Upper lobe of left lung (tissue), 6 donors: ENCODE measurements at regions not wholly inside any gene's neighbourhood (a gene's known extent, or its start where the extent isn't known, plus 50 kb on each side); places are given as distances from the start of the nearest gene placed in this dataset.
A peak's percentile ranks its signal among the peaks of the same experiment; 100 is the strongest.

Source experiments
- ATAC-seq, 2 donors: fragments of 200-7000 bp; cut with Tn5 transposase; one replicate each; pipeline ENCODE4 v1.9.1; 2022; ENCODE audit warnings: mild to moderate bottlenecking in 2 of 2, moderate library complexity in 2 of 2; ENCODE audit not compliant: low FRiP score in 2 of 2
- DNase-seq, 2 donors: peaks; one replicate each; pipeline ENCODE4 v3.0.0-alpha.2; 2019 to 2020
- H3K27ac ChIP-seq, 4 donors: fragments of 200-600 bp; sonication (generic); one replicate each; pipeline ENCODE4 v1.5.1; 2016 to 2019
- H3K27me3 ChIP-seq, 4 donors: fragments of 200-600 bp; sonication (generic); one replicate each; pipeline ENCODE4 v1.5.1; 2017 to 2019
- H3K36me3 ChIP-seq, 4 donors: fragments of 200-600 bp; sonication (generic); one replicate each; pipeline ENCODE4 v1.5.1; 2016 to 2019
- H3K4me1 ChIP-seq, 4 donors: fragments of 200-600 bp; sonication (generic); one replicate each; pipeline ENCODE4 v1.5.1; 2018 to 2019
- H3K4me3 ChIP-seq, 4 donors: fragments of 200-600 bp; sonication (generic); one replicate each; pipeline ENCODE4 v1.5.1; 2017 to 2019; ENCODE audit warnings: mild to moderate bottlenecking in 2 of 4, moderate library complexity in 1 of 4
- H3K9me3 ChIP-seq, 4 donors: fragments of 200-600 bp; sonication (generic); one replicate each; pipeline ENCODE4 v1.5.1; 2018 to 2019
- CTCF ChIP-seq, 6 experiments: fragments of 450-650 bp in 4 of 6; fragments of 200-600 bp in 2 of 6; sonication (generic) in 2 of 6; IDR thresholded peaks; one replicate each; pipeline ENCODE4 v1.5.1; 2016 to 2019; ENCODE audit warnings: antibody characterized with exemption in 6 of 6
- EP300 ChIP-seq, 4 donors: sonication (generic); formaldehyde crosslinking; IDR thresholded peaks; one replicate each; pipeline ENCODE4 v1.5.1; 2017; ENCODE audit warnings: antibody characterized with exemption in 4 of 4, control low read depth in 2 of 4
- POLR2A ChIP-seq, 4 donors: fragments of 450-650 bp; IDR thresholded peaks; one replicate each; pipeline ENCODE4 v1.5.1; 2016 to 2017; ENCODE audit warnings: antibody characterized with exemption in 4 of 4, mild to moderate bottlenecking in 2 of 4
- POLR2AphosphoS5 ChIP-seq, 2 donors: sonication (generic); formaldehyde crosslinking; IDR thresholded peaks; one replicate each; pipeline ENCODE4 v1.5.1; 2017; ENCODE audit warnings: antibody characterized with exemption in 2 of 2
- WGBS, 2 donors: methylation state at CpG; one replicate each; pipeline ENCODE4 v1.1.5; 2017 to 2018; 5-methylcytosine and 5-hydroxymethylcytosine counted together
- donor health status: DM: no; HTN: no; CAD: no; lungs with moderate emphysema.
- donor health status: DM: no; HTN: yes; CAD: no; lungs with severe emphysema.

- Histone ChIP-seq H3K27ac (no peak overlapping the region), H3K27me3 (no peaks in the 10 kb centered on the region), H3K36me3 (no peaks in the 10 kb centered on the region), H3K4me1 (no peaks in the 10 kb centered on the region), H3K9me3 (peaks cover 0 to 5% (median 2%) of the 10 kb centered on the region in 4 donors), H3K4me3 (no peak overlapping the region)
- TF ChIP-seq CTCF (IDR thresholded peaks at IDR 0.05) (no peak), EP300 (IDR thresholded peaks at IDR 0.05) (no peak), POLR2A (IDR thresholded peaks at IDR 0.05) (no peak), POLR2AphosphoS5 (IDR thresholded peaks at IDR 0.05) (no peak)
- WGBS, 2 donors = 69 to 84% methylated on average over 3 of the region's 3 CpGs
- ATAC-seq (peak in 1 of 2 donors; percentile 18), DNase-seq (no peak)
Observed at GRCh38 chr2:38498045-38498481, 104.7 kb downstream of the HNRNPLL start.

GRCh38 chr2:38497670-38498037 lies 105.1 kb downstream of the HNRNPLL start:
- no peak for TF ChIP-seq EP300 (IDR thresholded peaks at IDR 0.05)
- TF ChIP-seq POLR2A (IDR thresholded peaks at IDR 0.05) = no peak
- TF ChIP-seq POLR2AphosphoS5 (IDR thresholded peaks at IDR 0.05) = no peak
- TF ChIP-seq CTCF (IDR thresholded peaks at IDR 0.05) = no peak
- Histone ChIP-seq H3K4me3 (no peak overlapping the region), H3K36me3 (no peaks in the 10 kb centered on the region), H3K27me3 (no peaks in the 10 kb centered on the region), H3K4me1 (no peaks in the 10 kb centered on the region), H3K27ac (no peak overlapping the region), H3K9me3 (peaks cover 0 to 5% (median 2%) of the 10 kb centered on the region in 4 donors)
- no peak for DNase-seq
- ATAC-seq = no peak
- 70 to 76% methylated on average over 3 of the region's 3 CpGs for WGBS, 2 donors

GRCh38 chr2:38496927-38497669 lies 105.6 kb downstream of the HNRNPLL start:
- TF ChIP-seq EP300 (IDR thresholded peaks at IDR 0.05) (no peak), POLR2AphosphoS5 (IDR thresholded peaks at IDR 0.05) (no peak), CTCF (IDR thresholded peaks at IDR 0.05) (no peak), POLR2A (IDR thresholded peaks at IDR 0.05) (no peak)
- Histone ChIP-seq H3K4me3 (no peak overlapping the region), H3K9me3 (peaks cover 0 to 3% (median under 1%) of the 10 kb centered on the region in 4 donors), H3K27ac (no peak overlapping the region), H3K36me3 (no peaks in the 10 kb centered on the region), H3K27me3 (no peaks in the 10 kb centered on the region), H3K4me1 (no peaks in the 10 kb centered on the region)
- 71 to 82% methylated on average over 7 to 8 of the region's 8 CpGs for WGBS, 2 donors
- ATAC-seq = no peak
- no peak for DNase-seq

GRCh38 chr2:38495880-38496279 lies 106.8 kb downstream of the HNRNPLL start:
- DNase-seq = no peak

GRCh38 chr2:38494394-38494793 lies 108.3 kb downstream of the HNRNPLL start:
- 76 to 85% methylated on average over 5 of the region's 5 CpGs for WGBS, 2 donors
- DNase-seq (no peak), ATAC-seq (no peak)
- TF ChIP-seq CTCF (IDR thresholded peaks at IDR 0.05) (no peak), EP300 (IDR thresholded peaks at IDR 0.05) (no peak), POLR2AphosphoS5 (IDR thresholded peaks at IDR 0.05) (no peak), POLR2A (IDR thresholded peaks at IDR 0.05) (no peak)
- Histone ChIP-seq H3K4me3 (no peak overlapping the region), H3K9me3 (no peaks in the 10 kb centered on the region), H3K27me3 (no peaks in the 10 kb centered on the region), H3K4me1 (no peaks in the 10 kb centered on the region), H3K27ac (no peak overlapping the region), H3K36me3 (no peaks in the 10 kb centered on the region)

More at GRCh38 chr2:38495880-38496279, 106.8 kb downstream of the HNRNPLL start:
- H3K27me3 ChIP-seq = no peaks in the 10 kb centered on the region
- WGBS, 2 donors = 88 to 91% methylated on average over 2 of the region's 2 CpGs
- H3K36me3 ChIP-seq = no peaks in the 10 kb centered on the region
- no peak overlapping the region for H3K27ac ChIP-seq
- ATAC-seq = no peak
- no peak overlapping the region for H3K4me3 ChIP-seq
- H3K9me3 ChIP-seq = no peaks in the 10 kb centered on the region
- H3K4me1 ChIP-seq = no peaks in the 10 kb centered on the region
- TF ChIP-seq POLR2A (IDR thresholded peaks at IDR 0.05) = no peak
